ENCODE measurements at regions not wholly inside any gene's neighbourhood (a gene's known extent, or its start where the extent isn't known, plus 50 kb on each side); places are given as distances from the start of the nearest gene placed in this dataset.
A peak's percentile ranks its signal among the peaks of the same experiment; 100 is the strongest.

GRCh38 chr5:117411701-117412100, 837.1 kb upstream of the SEMA6A start:
- H3K79me1 ChIP-seq (ENCODE audit: low read length) = no peaks in the 10 kb centered on the region

DNA sequence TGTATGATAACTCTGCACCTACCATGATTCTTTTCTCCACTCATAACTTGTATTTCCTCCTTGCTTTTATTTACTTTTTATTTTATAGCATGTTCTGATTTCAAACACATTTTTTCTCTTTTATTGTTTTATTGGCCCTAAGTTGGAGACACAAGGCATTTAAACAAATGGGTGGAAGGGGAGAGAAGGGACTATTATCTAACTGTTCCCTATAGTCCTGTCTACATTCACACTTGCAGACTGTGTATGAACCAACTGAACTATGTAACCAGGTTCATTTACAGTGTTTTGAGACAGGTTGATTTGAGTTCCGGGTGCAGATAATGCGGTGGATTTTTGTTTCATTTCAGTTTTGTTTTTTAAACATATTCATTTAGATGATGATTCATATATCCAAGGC, 830.6 kb upstream of the SEMA6A start:
- Histone ChIP-seq H2BK15ac (replicated peaks; ENCODE audit: low read depth) (peak overlapping the region; percentile 7), H3K56ac (ENCODE audit: low read length) (no peak overlapping the region), H3K9ac (ENCODE audit: low read length) (no peak overlapping the region), H3K4ac (ENCODE audit: low read depth, low read length) (no peak overlapping the region), H4K8ac (ENCODE audit: low read depth, low read length) (no peak overlapping the region), H3K27ac (ENCODE audit: low read depth, low read length) (no peak overlapping the region), H3K18ac (ENCODE audit: low read length) (no peak overlapping the region), H3K79me2 (ENCODE audit: control insufficient read depth, insufficient read depth, low read length) (no peaks in the 10 kb centered on the region), H3K36me3 (ENCODE audit: control insufficient read depth, insufficient read depth, low read length) (no peaks in the 10 kb centered on the region), H3K4me2 (ENCODE audit: low read length) (no peak overlapping the region), H3K27me3 (ENCODE audit: insufficient read depth, low read length, poor library complexity) (no peaks in the 10 kb centered on the region), H2AK5ac (ENCODE audit: low read length) (no peak overlapping the region), H3K23ac (ENCODE audit: low read length) (no peak overlapping the region), H2BK120ac (ENCODE audit: low read depth, low read length) (no peak overlapping the region), H3K79me1 (ENCODE audit: low read length) (no peaks in the 10 kb centered on the region), H4K5ac (ENCODE audit: low read length) (no peak overlapping the region), H3K4me1 (ENCODE audit: control insufficient read depth, low read depth, low read length) (no peaks in the 10 kb centered on the region), H2BK5ac (ENCODE audit: low read length) (no peak overlapping the region), H3K4me3 (ENCODE audit: low read length) (no peak overlapping the region)
- WGBS (ENCODE audit: extremely low coverage, insufficient coverage, low lambda C conversion rate) = no CpG with 5 or more reads among the region's 2 CpGs
- DNase-seq = no peak

More at GRCh38 chr5:117411701-117412100, 837.1 kb upstream of the SEMA6A start:
- Histone ChIP-seq H3K27me3 (ENCODE audit: insufficient read depth, low read length, poor library complexity) (no peaks in the 10 kb centered on the region), H3K9ac (ENCODE audit: low read length) (no peak overlapping the region), H3K79me2 (ENCODE audit: control insufficient read depth, insufficient read depth, low read length) (no peaks in the 10 kb centered on the region), H2BK120ac (ENCODE audit: low read depth, low read length) (no peak overlapping the region), H3K27ac (ENCODE audit: low read depth, low read length) (no peak overlapping the region), H2AK5ac (ENCODE audit: low read length) (no peak overlapping the region), H4K8ac (ENCODE audit: low read depth, low read length) (no peak overlapping the region), H3K4me2 (ENCODE audit: low read length) (no peak overlapping the region), H3K23ac (ENCODE audit: low read length) (no peak overlapping the region), H3K4me1 (ENCODE audit: control insufficient read depth, low read depth, low read length) (no peaks in the 10 kb centered on the region), H3K56ac (ENCODE audit: low read length) (no peak overlapping the region), H2BK5ac (ENCODE audit: low read length) (no peak overlapping the region), H3K18ac (ENCODE audit: low read length) (no peak overlapping the region), H3K4me3 (ENCODE audit: low read length) (no peak overlapping the region), H3K36me3 (ENCODE audit: control insufficient read depth, insufficient read depth, low read length) (no peaks in the 10 kb centered on the region), H3K4ac (ENCODE audit: low read depth, low read length) (no peak overlapping the region), H4K5ac (ENCODE audit: low read length) (no peak overlapping the region), H2BK15ac (replicated peaks; ENCODE audit: low read depth) (no peak overlapping the region)
- no peak for DNase-seq

GRCh38 chr5:117394506-117395157, 820.0 kb upstream of the SEMA6A start:
- no peak overlapping the region for H3K4ac ChIP-seq (ENCODE audit: low read depth, low read length)
- H2BK15ac ChIP-seq (replicated peaks; ENCODE audit: low read depth) = no peak overlapping the region
- no peak overlapping the region for H2AK5ac ChIP-seq (ENCODE audit: low read length)
- no peak overlapping the region for H3K56ac ChIP-seq (ENCODE audit: low read length)
- DNase-seq = no peak
- H3K27me3 ChIP-seq (ENCODE audit: insufficient read depth, low read length, poor library complexity) = no peaks in the 10 kb centered on the region
- no CpG with 5 or more reads among the region's 6 CpGs for WGBS (ENCODE audit: extremely low coverage, insufficient coverage, low lambda C conversion rate)
- no peaks in the 10 kb centered on the region for H3K4me1 ChIP-seq (ENCODE audit: control insufficient read depth, low read depth, low read length)
- H4K8ac ChIP-seq (ENCODE audit: low read depth, low read length) = no peak overlapping the region
- no peak overlapping the region for H3K27ac ChIP-seq (ENCODE audit: low read depth, low read length)
- no peaks in the 10 kb centered on the region for H3K36me3 ChIP-seq (ENCODE audit: control insufficient read depth, insufficient read depth, low read length)
- no peak overlapping the region for H3K4me2 ChIP-seq (ENCODE audit: low read length)
- no peak overlapping the region for H3K23ac ChIP-seq (ENCODE audit: low read length)
- H3K18ac ChIP-seq (ENCODE audit: low read length) = no peak overlapping the region
- H3K4me3 ChIP-seq (ENCODE audit: low read length) = no peak overlapping the region
- no peaks in the 10 kb centered on the region for H3K79me1 ChIP-seq (ENCODE audit: low read length)
- H2BK120ac ChIP-seq (ENCODE audit: low read depth, low read length) = no peak overlapping the region
- no peak overlapping the region for H2BK5ac ChIP-seq (ENCODE audit: low read length)
- H3K9ac ChIP-seq (ENCODE audit: low read length) = no peak overlapping the region
- H4K5ac ChIP-seq (ENCODE audit: low read length) = no peak overlapping the region
- no peaks in the 10 kb centered on the region for H3K79me2 ChIP-seq (ENCODE audit: control insufficient read depth, insufficient read depth, low read length)

GRCh38 chr5:117393125-117393524, 818.5 kb upstream of the SEMA6A start:
- H3K36me3 ChIP-seq (ENCODE audit: control insufficient read depth, insufficient read depth, low read length) = no peaks in the 10 kb centered on the region
- H3K27ac ChIP-seq (ENCODE audit: low read depth, low read length) = no peak overlapping the region
- H4K5ac ChIP-seq (ENCODE audit: low read length) = no peak overlapping the region
- H2BK5ac ChIP-seq (ENCODE audit: low read length) = no peak overlapping the region
- no peaks in the 10 kb centered on the region for H3K4me1 ChIP-seq (ENCODE audit: control insufficient read depth, low read depth, low read length)
- H2AK5ac ChIP-seq (ENCODE audit: low read length) = no peak overlapping the region
- H4K8ac ChIP-seq (ENCODE audit: low read depth, low read length) = no peak overlapping the region
- H3K18ac ChIP-seq (ENCODE audit: low read length) = no peak overlapping the region
- H3K56ac ChIP-seq (ENCODE audit: low read length) = no peak overlapping the region
- H3K79me2 ChIP-seq (ENCODE audit: control insufficient read depth, insufficient read depth, low read length) = no peaks in the 10 kb centered on the region
- H3K9ac ChIP-seq (ENCODE audit: low read length) = no peak overlapping the region
- no peak for DNase-seq
- H3K27me3 ChIP-seq (ENCODE audit: insufficient read depth, low read length, poor library complexity) = no peaks in the 10 kb centered on the region
- no peak overlapping the region for H2BK120ac ChIP-seq (ENCODE audit: low read depth, low read length)
- no peak overlapping the region for H3K4ac ChIP-seq (ENCODE audit: low read depth, low read length)
- no peak overlapping the region for H3K23ac ChIP-seq (ENCODE audit: low read length)
- no CpG with 5 or more reads among the region's 2 CpGs for WGBS (ENCODE audit: extremely low coverage, insufficient coverage, low lambda C conversion rate)
- H3K4me3 ChIP-seq (ENCODE audit: low read length) = no peak overlapping the region
- no peak overlapping the region for H2BK15ac ChIP-seq (replicated peaks; ENCODE audit: low read depth)
- H3K79me1 ChIP-seq (ENCODE audit: low read length) = no peaks in the 10 kb centered on the region
- H3K4me2 ChIP-seq (ENCODE audit: low read length) = no peak overlapping the region

DNA sequence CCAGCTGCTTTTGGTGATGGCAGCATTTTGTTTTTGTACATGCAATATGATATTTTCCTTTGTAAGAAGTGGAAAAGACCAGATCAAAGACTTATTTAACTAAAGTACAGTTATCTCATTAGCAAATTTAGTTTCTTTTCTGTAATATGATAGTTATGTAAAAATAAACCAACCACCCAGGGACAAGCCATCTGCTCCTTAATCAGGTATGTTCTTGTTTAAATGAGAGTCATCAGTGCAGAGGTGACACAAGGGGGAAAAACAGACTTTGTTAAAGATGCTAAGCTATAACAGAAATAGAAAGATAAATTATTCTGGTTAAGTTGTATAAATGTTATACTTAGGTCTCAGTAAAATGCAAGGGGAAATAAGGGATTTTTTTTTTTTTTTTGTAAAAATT, 805.7 kb upstream of the SEMA6A start:
- Histone ChIP-seq H2BK5ac (ENCODE audit: low read length) (no peak overlapping the region), H3K18ac (ENCODE audit: low read length) (no peak overlapping the region), H3K23ac (ENCODE audit: low read length) (no peak overlapping the region), H3K36me3 (ENCODE audit: control insufficient read depth, insufficient read depth, low read length) (no peaks in the 10 kb centered on the region), H4K8ac (ENCODE audit: low read depth, low read length) (no peak overlapping the region), H4K5ac (ENCODE audit: low read length) (no peak overlapping the region), H2BK15ac (replicated peaks; ENCODE audit: low read depth) (no peak overlapping the region), H3K27me3 (ENCODE audit: insufficient read depth, low read length, poor library complexity) (no peaks in the 10 kb centered on the region), H3K4me1 (ENCODE audit: control insufficient read depth, low read depth, low read length) (no peaks in the 10 kb centered on the region), H3K4ac (ENCODE audit: low read depth, low read length) (no peak overlapping the region), H2AK5ac (ENCODE audit: low read length) (no peak overlapping the region), H3K56ac (ENCODE audit: low read length) (no peak overlapping the region), H3K4me3 (ENCODE audit: low read length) (no peak overlapping the region), H3K79me1 (ENCODE audit: low read length) (no peaks in the 10 kb centered on the region), H3K79me2 (ENCODE audit: control insufficient read depth, insufficient read depth, low read length) (no peaks in the 10 kb centered on the region), H3K9ac (ENCODE audit: low read length) (no peak overlapping the region), H3K4me2 (ENCODE audit: low read length) (no peak overlapping the region), H3K27ac (ENCODE audit: low read depth, low read length) (no peak overlapping the region), H2BK120ac (ENCODE audit: low read depth, low read length) (no peak overlapping the region)
- DNase-seq = no peak

DNA sequence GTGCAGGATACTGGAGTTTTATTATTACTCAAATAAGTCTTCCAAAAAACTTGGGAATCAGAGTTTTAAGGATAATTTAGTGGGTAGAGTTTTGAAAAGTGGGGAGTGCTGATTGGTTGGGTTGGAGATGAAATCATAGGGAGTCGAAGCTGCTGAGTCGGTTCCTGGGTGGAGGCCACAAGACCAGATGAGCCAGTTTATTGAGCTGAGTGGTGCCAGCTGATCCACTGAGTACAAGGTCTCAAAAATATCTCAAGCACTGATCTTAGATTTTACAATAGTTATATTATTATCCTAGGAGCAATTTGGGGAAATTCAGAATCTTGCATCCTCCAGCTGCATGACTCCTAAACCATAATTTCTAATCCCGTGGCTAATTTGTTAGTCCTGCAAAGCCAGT, 804.9 kb upstream of the SEMA6A start:
- H3K18ac ChIP-seq (ENCODE audit: low read length) = no peak overlapping the region
- WGBS (ENCODE audit: extremely low coverage, insufficient coverage, low lambda C conversion rate) = no CpG with 5 or more reads among the region's 3 CpGs
- no peak for DNase-seq
- H4K5ac ChIP-seq (ENCODE audit: low read length) = no peak overlapping the region
- H3K4me3 ChIP-seq (ENCODE audit: low read length) = no peak overlapping the region
- no peak overlapping the region for H4K8ac ChIP-seq (ENCODE audit: low read depth, low read length)
- no peaks in the 10 kb centered on the region for H3K36me3 ChIP-seq (ENCODE audit: control insufficient read depth, insufficient read depth, low read length)
- no peak overlapping the region for H3K4me2 ChIP-seq (ENCODE audit: low read length)
- no peak overlapping the region for H2BK15ac ChIP-seq (replicated peaks; ENCODE audit: low read depth)
- H3K27ac ChIP-seq (ENCODE audit: low read depth, low read length) = no peak overlapping the region
- no peak overlapping the region for H3K9ac ChIP-seq (ENCODE audit: low read length)
- H3K56ac ChIP-seq (ENCODE audit: low read length) = no peak overlapping the region
- H2AK5ac ChIP-seq (ENCODE audit: low read length) = no peak overlapping the region
- no peaks in the 10 kb centered on the region for H3K79me2 ChIP-seq (ENCODE audit: control insufficient read depth, insufficient read depth, low read length)
- no peaks in the 10 kb centered on the region for H3K27me3 ChIP-seq (ENCODE audit: insufficient read depth, low read length, poor library complexity)
- no peak overlapping the region for H2BK5ac ChIP-seq (ENCODE audit: low read length)
- no peaks in the 10 kb centered on the region for H3K4me1 ChIP-seq (ENCODE audit: control insufficient read depth, low read depth, low read length)
- no peak overlapping the region for H3K23ac ChIP-seq (ENCODE audit: low read length)
- no peak overlapping the region for H3K4ac ChIP-seq (ENCODE audit: low read depth, low read length)
- no peaks in the 10 kb centered on the region for H3K79me1 ChIP-seq (ENCODE audit: low read length)
- no peak overlapping the region for H2BK120ac ChIP-seq (ENCODE audit: low read depth, low read length)
